GM18868 (cell line): ENCODE measurements at regions not wholly inside any gene's neighbourhood (a gene's known extent, or its start where the extent isn't known, plus 50 kb on each side); places are given as distances from the start of the nearest gene placed in this dataset.

Source experiments
- ATAC-seq: cut with Tn5 transposase; IDR thresholded peaks from one replicate; pipeline ENCODE4 v1.9.1; 2021; ENCODE audit warnings: mild to moderate bottlenecking, moderate library complexity; ENCODE audit not compliant: unreplicated experiment

DNA sequence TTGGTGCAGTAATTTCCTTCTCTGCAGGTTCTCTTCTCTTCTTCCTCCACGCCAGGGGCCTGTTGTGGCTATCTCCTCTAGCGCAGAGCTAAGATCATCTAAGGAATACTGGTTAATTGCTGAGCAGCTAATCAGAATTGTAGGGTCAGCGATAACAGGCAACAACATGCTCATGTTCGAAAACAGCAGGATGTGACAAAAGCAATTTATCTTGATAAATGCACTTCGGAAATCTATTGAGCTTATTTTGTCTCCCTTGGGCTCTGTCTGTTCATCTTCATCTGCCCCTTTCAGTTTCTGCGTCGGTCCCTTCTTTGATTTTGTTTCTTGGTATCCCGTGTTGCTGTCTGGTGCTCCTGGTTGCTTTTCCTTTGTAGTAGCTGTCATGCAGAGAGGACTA is 67.3 kb upstream of the MAP3K7 start:
- ATAC-seq = no peak

- ATAC-seq = no peak
Observed at GRCh38 chr6:90653750-90654149, 66.9 kb upstream of the MAP3K7 start.

GRCh38 chr6:90650041-90650940 is 63.4 kb upstream of the MAP3K7 start:
- no peak for ATAC-seq

DNA sequence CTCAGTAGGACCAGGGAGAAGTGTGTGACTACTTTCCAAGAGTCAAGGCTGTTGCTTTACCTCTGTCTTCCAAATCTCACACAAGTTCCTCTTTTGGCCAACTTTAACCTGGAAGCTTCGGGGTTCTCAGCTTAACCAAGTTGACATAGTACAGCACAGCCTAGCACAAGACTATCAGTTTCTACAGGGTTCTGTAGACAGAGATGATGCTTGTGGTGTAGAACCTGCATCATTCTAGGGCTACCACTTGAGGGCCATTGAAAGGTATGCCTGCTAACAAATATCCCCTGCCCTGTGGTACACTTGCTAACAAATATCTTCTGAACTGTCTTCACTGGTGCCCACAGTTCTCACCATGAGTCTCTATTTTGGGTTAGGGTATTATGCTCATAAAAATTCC is 62.0 kb upstream of the MAP3K7 start:
- ATAC-seq = no peak

DNA sequence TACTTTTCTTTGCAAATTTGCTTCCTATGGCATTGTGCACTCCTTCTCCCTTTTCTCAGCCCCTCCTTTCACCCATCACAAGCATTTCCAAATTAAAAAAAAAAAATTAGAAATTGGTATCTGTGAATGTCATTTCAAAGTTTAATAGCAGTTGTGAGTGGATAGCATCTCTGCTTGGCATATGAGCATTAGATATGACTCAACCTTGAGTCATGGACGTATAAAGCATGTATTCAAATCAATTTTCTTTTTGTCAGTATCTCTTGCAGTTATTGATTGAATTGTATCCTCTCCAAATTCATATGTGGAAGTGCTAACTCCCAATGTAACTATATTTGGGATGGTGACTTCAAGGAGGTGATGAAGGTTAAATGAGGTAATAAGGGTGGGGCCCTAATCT is 60.1 kb upstream of the MAP3K7 start:
- ATAC-seq = no peak

DNA sequence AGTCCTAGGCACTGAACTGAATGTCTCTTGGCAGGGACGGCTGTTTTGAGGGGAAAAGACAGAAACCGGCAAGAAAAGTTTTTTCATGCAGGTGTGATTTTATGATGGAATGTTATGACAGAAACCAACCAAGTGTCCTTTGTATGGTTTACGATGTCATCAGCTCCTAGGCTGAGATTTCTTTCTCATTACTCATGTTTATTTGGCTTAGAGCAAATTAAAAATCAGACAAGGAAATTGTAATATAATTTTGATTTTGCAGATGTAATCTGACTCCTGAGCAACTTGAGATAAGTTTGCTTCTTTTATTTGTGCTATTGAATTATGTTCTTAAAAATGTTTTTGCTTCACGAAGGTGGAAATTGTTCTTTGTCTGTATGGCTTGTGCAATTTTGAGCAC is 58.8 kb upstream of the MAP3K7 start:
- ATAC-seq = no peak

- no peak for ATAC-seq
Observed at GRCh38 chr6:90644492-90644891, 57.6 kb upstream of the MAP3K7 start.

- no peak for ATAC-seq
Observed at GRCh38 chr6:90643381-90643780, 56.5 kb upstream of the MAP3K7 start.

GRCh38 chr6:90637320-90637719 is 50.4 kb upstream of the MAP3K7 start:
- ATAC-seq = no peak
